Endothelial cell of umbilical vein (primary cell): ENCODE measurements at regions not wholly inside any gene's neighbourhood (a gene's known extent, or its start where the extent isn't known, plus 50 kb on each side); places are given as distances from the start of the nearest gene placed in this dataset.

Experiments used
- BruUV-seq: library from RNA; stranded (reverse); fragments of 400-500 nt; replicated peaks from 2 replicates; lab custom pipeline; 2021; lab: Mats Ljungman, UMichigan
- CTCF ChIA-PET: fragments of 300-600, 350-600 bp; sonication (Branson Sonifier 250); formaldehyde crosslinking; loops from one replicate; lab custom pipeline; 2021; ENCODE audit warnings: antibody characterized with exemption, inconsistent platforms; lab: Charles Lee
- POLR2A ChIA-PET: fragments of 300-600, 350-600 bp; sonication (Branson Sonifier 250); formaldehyde crosslinking; loops from one replicate; lab custom pipeline; 2021; ENCODE audit warnings: antibody characterized with exemption, inconsistent platforms; lab: Charles Lee
- DNase-seq: peaks from one replicate; pipeline ENCODE4 v3.0.0-alpha.2; 2011; ENCODE audit warnings: low read depth, low spot score
- FAIRE-seq: peaks from 2 replicates; lab custom pipeline; 2011; peaks lifted over from hg19 to GRCh38; lab: Jason Lieb, UNC
- H2AFZ ChIP-seq: 2 replicates; pipeline ENCODE4 v1.6.0; 2012; ENCODE audit warnings: low read depth, low read length, control low read depth, inconsistent platforms
- H3K27ac ChIP-seq: 2 replicates; pipeline ENCODE4 v1.5.1; 2011; ENCODE audit warnings: low read depth, mild to moderate bottlenecking, control low read depth, low read length, moderate library complexity; ENCODE audit not compliant: insufficient read depth
- H3K27me3 ChIP-seq, 2 experiments: 2 replicates each; pipeline versions ENCODE4 v1.6.0 to v1.6.1; 2011; ENCODE audit warnings: low read length in 2 of 2, mixed read lengths in 1 of 2; ENCODE audit not compliant: control insufficient read depth in 2 of 2, insufficient read depth in 2 of 2
- H3K36me3 ChIP-seq, 2 experiments: 2 replicates in 1 of 2; 3 replicates in 1 of 2; pipeline ENCODE4 v1.5.1; 2011; ENCODE audit warnings: low read length in 2 of 2, mild to moderate bottlenecking in 1 of 2, moderate library complexity in 1 of 2; ENCODE audit not compliant: control insufficient read depth in 2 of 2, insufficient read depth in 2 of 2; ENCODE audit errors: extremely low read depth in 1 of 2
- H3K4me1 ChIP-seq: 3 replicates; pipeline ENCODE4 v1.5.1; 2011; ENCODE audit warnings: mild to moderate bottlenecking, low read length; ENCODE audit not compliant: control insufficient read depth, insufficient read depth; ENCODE audit errors: extremely low read depth
- H3K4me2 ChIP-seq: 2 replicates; pipeline ENCODE4 v1.6.1; 2011; ENCODE audit warnings: low read length, control low read depth, mixed read lengths; ENCODE audit not compliant: insufficient read depth
- H3K4me3 ChIP-seq, 3 experiments: fragments of 200-600 bp in 1 of 3; sonication (generic), shearing (Covaris generic) in 1 of 3; replicated peaks in 1 of 3; 2 replicates each; pipeline ENCODE4 v1.5.1; 2011 to 2016; ENCODE audit warnings: control low read depth in 3 of 3, low read length in 3 of 3, mild to moderate bottlenecking in 2 of 3, inconsistent platforms in 1 of 3, low read depth in 1 of 3, moderate library complexity in 1 of 3; ENCODE audit not compliant: insufficient read depth in 1 of 3
- H3K79me2 ChIP-seq: 2 replicates; pipeline ENCODE4 v1.6.0; 2012; ENCODE audit warnings: low read length, inconsistent platforms; ENCODE audit not compliant: control insufficient read depth, insufficient read depth
- H3K9ac ChIP-seq: replicated peaks from 2 replicates; pipeline ENCODE3; 2011; ENCODE audit warnings: low read length, control low read depth; ENCODE audit not compliant: insufficient read depth; ENCODE audit errors: extremely low read depth
- H3K9me1 ChIP-seq: replicated peaks from 3 replicates; pipeline ENCODE4 v1.6.0; 2011; ENCODE audit warnings: mild to moderate bottlenecking, low read length; ENCODE audit not compliant: control insufficient read depth, insufficient read depth; ENCODE audit errors: extremely low read depth
- H3K9me3 ChIP-seq: replicated peaks from 2 replicates; pipeline ENCODE4 v1.5.1; 2012; ENCODE audit warnings: low read length, inconsistent platforms; ENCODE audit not compliant: control insufficient read depth, insufficient read depth
- H4K20me1 ChIP-seq: replicated peaks from 2 replicates; pipeline ENCODE3; 2011; ENCODE audit warnings: mild to moderate bottlenecking, low read length; ENCODE audit not compliant: control insufficient read depth, insufficient read depth; ENCODE audit errors: extremely low read depth
- CTCF ChIP-seq, 2 donors: IDR thresholded peaks; 1 replicate in 1 of 2; 2 replicates in 1 of 2; pipeline ENCODE4 v1.5.1; 2011; ENCODE audit warnings: low read length in 2 of 2, mild to moderate bottlenecking in 2 of 2, moderate library complexity in 2 of 2, control low read depth in 1 of 2, inconsistent platforms in 1 of 2, low read depth in 1 of 2; ENCODE audit not compliant: insufficient read depth in 1 of 2; ENCODE audit errors: extremely low read depth in 1 of 2
- EZH2 ChIP-seq: IDR thresholded peaks from 2 replicates; pipeline ENCODE4 v1.6.1; 2012; ENCODE audit warnings: borderline replicate concordance, low read depth, mild to moderate bottlenecking, moderate library complexity, low read length, inconsistent platforms; ENCODE audit not compliant: severe bottlenecking
- FOS ChIP-seq: IDR thresholded peaks from 2 replicates; pipeline ENCODE4 v1.6.1; 2011; ENCODE audit warnings: mild to moderate bottlenecking, low read length, moderate library complexity, borderline replicate concordance; ENCODE audit not compliant: insufficient read depth
- GATA2 ChIP-seq: IDR thresholded peaks from 2 replicates; pipeline ENCODE4 v1.7.0; 2011; ENCODE audit warnings: low read depth, mild to moderate bottlenecking, moderate library complexity, mixed read lengths, low read length; ENCODE audit not compliant: insufficient read length, insufficient read depth
- JUN ChIP-seq: IDR thresholded peaks from 2 replicates; pipeline ENCODE4 v1.6.1; 2011; ENCODE audit warnings: borderline replicate concordance, low read depth; ENCODE audit not compliant: insufficient read length, insufficient read depth
- MAX ChIP-seq: IDR thresholded peaks from 2 replicates; pipeline ENCODE4 v1.6.1; 2011; ENCODE audit not compliant: insufficient read depth, insufficient read length
- MYC ChIP-seq: IDR thresholded peaks from one replicate; pipeline ENCODE4 v1.6.1; 2011; ENCODE audit warnings: mild to moderate bottlenecking, low read depth, low read length
- POLR2A ChIP-seq: IDR thresholded peaks from 2 replicates; pipeline ENCODE4 v1.6.1; 2012; ENCODE audit warnings: low read depth, mild to moderate bottlenecking, control low read depth, low read length
- POLR2AphosphoS5 ChIP-seq: IDR thresholded peaks from 2 replicates; pipeline ENCODE4 v1.6.1; 2012; ENCODE audit warnings: low read depth, mild to moderate bottlenecking, control low read depth, low read length, moderate library complexity; ENCODE audit not compliant: insufficient read depth
- dilution Hi-C: fragments of 300-500 bp; cut with MboI; formaldehyde crosslinking; loops from one replicate; pipeline ENCODE4 v1.15.0; 2019; ENCODE audit warnings: low sequenced_read_pairs; ENCODE audit not compliant: extremely low pct_ligation_motif_present
- intact Hi-C: fragments of 100-400 bp; cut with micrococcal nuclease; formaldehyde crosslinking; loops from one replicate; pipeline ENCODE4 v1.10.0; 2022

GRCh38 chr20:60764771-60765170, 487.3 kb upstream of the CDH4 start:
- no peaks in the 10 kb centered on the region for H3K4me1 ChIP-seq
- DNase-seq (no peak), FAIRE-seq (no peak)
- no peaks in the 10 kb centered on the region for H3K27me3 ChIP-seq
- H3K4me2 ChIP-seq, result no peak overlapping the region
- TF ChIP-seq GATA2 (no peak), FOS (no peak), MAX (no peak), MYC (no peak), CTCF (IDR thresholded peaks at IDR 0.05; ENCODE audit: extremely low read depth in 1 of 2, insufficient read depth in 1 of 2, low read depth in 1 of 2, low read length in 2 of 2) (no peak), EZH2 (no peak), JUN (no peak), POLR2AphosphoS5 (no peak), POLR2A (no peak)
- H3K4me3 ChIP-seq, result no peak overlapping the region
- dilution Hi-C loops (no loop called here), intact Hi-C loops (no loop called here)
- no peak overlapping the region for H3K9ac ChIP-seq
- ChIA-PET POLR2A (no interaction called here), CTCF (no interaction called here)
- no peak overlapping the region for H3K27ac ChIP-seq
- H4K20me1 ChIP-seq, result no peaks in the 10 kb centered on the region
- no peak overlapping the region for H2AFZ ChIP-seq
- H3K9me3 ChIP-seq, result peaks cover 16% of the 10 kb centered on the region
- no TSS peak for BruUV-seq
- no peaks in the 10 kb centered on the region for H3K9me1 ChIP-seq
- H3K79me2 ChIP-seq, result no peaks in the 10 kb centered on the region
- H3K36me3 ChIP-seq, result no peaks in the 10 kb centered on the region
